T follicular helper cell (primary cell): ENCODE measurements at regions not wholly inside any gene's neighbourhood (a gene's known extent, or its start where the extent isn't known, plus 50 kb on each side); places are given as distances from the start of the nearest gene placed in this dataset.
"Not testable (repeated sequence)": the region's sequence is repeated elsewhere in the genome, so short reads cannot be mapped to it uniquely, and the experiment has no call there.

ENCODE experiments used
- DNase-seq: peaks from one replicate; pipeline ENCODE4 v3.0.0-alpha.2; 2020; ENCODE audit warnings: low read depth

DNA sequence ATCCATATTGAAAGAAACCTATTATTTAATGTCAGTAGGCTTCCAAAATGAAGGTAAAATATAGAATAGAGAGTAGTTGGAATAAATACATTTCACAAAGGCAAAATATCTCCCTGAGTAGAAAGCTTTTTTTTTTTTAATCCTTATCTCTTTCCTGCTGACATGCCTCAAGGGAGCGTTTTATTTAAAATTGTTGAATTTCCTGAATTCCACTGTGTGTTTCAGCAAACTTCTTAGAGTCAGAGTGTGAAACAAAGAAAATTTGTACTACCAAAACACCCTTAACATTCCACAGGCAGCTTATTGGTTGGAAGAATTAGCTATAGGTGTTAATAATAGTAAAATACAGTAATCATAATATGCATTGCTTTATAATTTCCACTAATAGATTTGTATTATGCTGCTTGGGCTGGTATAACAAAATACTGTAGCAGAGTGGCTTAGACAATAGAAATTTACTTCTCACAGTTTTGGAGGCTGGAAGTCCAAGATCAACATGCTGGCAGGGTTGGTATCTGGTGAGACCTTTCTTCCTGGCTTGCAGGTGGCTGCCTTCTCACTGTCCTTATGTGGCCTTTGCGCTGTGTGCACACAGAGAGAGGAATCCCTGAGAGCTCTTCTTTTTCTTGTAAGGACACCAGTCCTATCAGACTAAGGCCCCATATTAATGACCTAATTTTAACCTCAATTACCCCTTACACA, 468.4 kb upstream of the C1orf87 start:
- no peak for DNase-seq

DNA sequence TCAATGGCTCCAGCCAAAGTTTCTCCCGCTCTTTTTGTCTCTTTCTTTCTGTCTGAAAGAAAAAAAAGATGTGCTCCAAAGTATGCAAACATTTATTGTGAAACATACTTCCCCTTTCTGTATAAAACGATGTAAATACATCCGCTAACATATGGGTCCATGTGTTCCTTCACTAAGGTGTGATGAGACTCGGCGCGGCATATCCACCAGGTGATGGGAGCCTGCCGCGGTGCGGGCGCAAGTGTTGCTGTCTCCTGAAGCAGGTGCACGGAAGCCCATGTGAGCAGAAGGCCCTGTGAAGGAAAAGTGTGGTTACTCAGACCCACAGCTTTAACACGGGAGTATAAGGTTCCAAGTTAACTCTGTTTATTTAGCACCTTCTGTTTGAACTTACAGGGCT, 466.6 kb upstream of the C1orf87 start:
- no peak for DNase-seq

DNA sequence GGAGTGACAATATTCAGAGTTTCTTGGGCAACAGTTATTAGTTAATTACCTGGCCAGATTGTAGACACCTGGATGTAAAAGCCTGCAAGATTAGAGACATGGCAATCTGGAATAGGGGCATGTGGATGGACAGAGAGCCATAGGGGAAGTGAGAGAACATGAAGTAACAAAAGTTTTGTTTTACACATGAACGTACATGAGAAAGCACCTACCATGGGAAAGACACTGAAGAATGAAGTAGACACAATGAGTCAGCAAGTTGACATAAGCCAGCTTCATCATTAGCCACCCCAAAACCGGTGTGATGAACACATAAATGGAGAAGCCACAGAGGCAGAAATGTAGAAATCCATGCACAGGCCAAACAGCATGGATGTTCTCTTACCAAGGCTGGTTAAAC, 462.1 kb upstream of the C1orf87 start:
- no peak for DNase-seq

DNA sequence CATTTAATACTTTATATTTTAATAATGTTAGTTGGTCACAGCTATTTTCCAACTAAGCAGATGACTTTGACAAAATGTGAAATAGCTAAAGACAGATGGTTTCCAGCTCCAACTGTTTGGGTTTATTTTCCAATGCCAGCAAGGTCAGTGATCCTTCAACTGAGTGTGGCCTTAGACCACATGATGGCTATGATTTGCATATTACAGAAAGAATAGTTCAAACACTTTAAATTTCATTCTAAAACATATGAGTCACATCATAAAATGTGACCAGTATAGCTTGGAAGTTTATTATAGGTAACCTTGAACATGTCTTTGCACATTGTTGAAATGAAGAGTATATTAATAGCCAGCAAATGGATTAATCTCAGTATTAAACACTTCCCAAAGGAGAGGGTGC, 454.0 kb upstream of the C1orf87 start:
- DNase-seq, result no peak

DNA sequence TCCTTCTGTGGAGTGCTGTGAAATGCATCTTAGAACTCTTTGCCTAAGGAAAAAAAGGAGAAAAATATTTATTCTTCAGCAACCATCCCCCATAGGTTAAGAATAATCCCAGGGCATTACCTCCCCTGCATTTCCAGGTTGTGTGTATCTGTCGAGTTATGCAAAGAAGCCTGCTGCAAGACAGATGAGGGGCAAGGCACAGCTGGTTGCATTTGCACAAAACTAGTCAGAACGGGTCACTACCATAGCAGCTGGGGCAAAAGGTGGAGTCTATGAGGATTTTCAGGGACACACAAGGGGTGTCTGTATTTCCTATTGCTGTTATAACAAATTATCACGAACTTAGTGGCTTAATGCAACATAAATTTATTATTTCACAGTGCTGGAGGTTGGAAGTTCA, 443.4 kb upstream of the C1orf87 start:
- DNase-seq, result no peak

DNA sequence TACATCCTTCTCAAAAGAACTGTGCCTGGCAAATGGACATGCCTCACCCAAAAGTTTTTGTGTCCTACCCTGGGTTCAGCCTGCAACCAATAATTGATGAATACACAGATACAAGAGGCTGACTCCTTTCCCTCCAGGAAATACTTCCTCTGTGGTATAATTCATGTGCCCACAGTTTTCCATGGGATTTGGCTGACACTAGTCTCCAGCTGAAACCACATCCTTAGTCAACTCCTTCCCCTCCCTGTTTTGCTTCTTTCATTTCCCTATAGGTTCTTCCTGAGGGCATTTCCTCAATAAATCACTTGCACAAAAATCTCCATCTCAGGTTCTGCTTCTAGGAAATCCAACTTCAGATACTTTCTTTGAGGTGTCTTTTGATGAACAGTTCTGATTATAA, 436.6 kb upstream of the C1orf87 start:
- no peak for DNase-seq

DNA sequence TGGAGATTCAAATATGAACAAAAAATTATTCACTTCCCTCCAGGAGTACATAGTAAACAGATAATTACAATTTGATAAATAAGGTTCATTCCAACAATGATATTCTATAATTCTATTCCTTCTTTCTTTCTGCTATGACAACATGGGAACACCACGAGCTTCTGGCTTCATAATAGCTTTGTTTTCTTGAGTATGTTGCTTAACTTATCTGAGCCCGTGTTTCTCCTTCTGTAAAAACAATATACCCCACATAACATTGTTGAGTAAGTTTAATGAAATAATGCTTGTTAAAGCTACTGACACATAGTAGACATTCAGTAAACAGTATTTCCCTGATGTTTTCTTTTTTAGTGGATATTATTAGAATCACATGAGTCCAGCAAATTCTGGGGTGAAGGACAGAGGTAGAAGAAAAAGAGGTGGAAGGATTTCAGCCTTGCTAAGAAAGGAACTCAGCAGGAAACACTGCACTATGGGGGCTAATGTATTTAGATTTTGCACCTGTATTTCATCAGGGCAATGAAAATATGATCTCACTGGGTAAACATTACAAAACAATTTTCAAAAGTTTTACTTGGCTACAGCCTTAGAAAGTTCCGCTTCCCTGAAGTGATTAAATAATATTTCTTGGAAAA, 430.8 kb upstream of the C1orf87 start:
- no peak for DNase-seq

DNA sequence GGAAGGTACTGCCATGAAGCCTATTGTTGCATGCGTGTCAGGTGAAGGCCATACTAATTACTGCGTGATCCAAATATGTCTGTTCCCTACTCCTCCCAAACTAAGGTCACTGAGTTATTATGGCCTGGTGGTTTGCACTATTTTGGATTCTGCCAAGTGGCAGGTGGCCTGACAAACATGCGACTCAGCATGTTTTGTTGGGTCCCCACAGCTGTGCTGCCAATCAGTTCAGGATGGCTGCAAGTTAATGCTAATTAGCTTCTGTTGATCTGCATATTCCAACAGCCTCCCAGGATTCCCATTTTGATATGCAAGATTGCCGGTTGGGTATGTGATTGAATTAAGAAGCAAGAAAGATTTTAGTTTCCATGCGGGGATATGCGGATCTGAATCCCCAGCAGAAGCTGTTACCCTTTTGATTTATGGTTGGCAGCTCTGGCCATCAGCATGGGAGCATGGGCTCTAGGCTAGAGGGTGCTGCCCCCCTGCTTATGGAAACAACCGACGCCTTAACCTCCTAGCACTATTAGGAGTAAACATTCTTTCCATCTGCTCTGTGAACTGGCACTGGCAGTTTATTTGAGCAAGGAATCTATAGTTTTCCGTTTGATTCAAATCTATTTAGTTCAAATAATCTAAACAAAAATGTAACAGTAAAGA, 429.8 kb upstream of the C1orf87 start:
- no peak for DNase-seq

DNA sequence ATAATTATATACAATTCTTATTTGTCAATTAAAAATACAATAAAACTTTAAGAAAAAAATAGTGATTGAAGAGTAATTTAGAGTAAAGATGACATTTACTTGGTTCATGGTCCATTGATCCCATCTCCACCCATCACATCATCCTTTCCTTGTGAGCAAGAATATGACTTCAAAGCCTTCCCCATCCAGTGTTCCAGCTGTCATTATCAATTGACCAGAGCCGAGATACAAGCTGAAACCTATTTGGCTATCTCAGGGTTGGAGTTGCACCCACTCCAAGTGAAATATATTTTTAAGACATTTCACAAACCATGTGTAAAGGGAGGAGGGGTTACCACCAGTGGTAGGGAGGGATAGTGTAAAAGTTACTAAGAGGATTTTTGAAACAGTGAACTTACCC, 428.9 kb upstream of the C1orf87 start:
- DNase-seq, result no peak

DNA sequence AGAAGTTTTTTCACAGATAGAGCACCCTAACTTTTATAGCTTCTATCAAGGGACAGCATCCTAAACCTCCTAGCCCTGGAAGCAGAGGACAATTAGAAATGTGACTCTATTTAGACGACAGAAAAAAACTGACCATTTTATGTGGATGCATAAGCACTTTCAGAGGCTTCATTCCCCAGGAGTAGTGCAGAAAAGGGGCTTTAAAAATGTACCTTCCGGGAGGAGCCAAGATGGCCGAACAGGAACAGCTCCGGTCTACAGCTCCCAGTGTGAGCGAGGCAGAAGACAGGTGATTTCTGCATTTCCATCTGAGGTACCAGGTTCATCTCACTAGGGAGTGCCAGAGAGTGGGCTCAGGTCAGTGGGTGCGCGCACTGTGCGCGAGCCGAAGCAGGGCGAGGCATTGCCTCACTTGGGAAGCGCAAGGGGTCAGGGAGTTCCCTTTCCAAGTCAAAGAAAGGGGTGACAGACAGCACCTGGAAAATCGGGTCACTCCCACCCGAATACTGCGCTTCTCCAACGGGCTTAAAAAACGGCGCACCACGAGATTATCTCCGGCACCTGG, 416.4 kb upstream of the C1orf87 start:
- not testable (repeated sequence) for DNase-seq

DNA sequence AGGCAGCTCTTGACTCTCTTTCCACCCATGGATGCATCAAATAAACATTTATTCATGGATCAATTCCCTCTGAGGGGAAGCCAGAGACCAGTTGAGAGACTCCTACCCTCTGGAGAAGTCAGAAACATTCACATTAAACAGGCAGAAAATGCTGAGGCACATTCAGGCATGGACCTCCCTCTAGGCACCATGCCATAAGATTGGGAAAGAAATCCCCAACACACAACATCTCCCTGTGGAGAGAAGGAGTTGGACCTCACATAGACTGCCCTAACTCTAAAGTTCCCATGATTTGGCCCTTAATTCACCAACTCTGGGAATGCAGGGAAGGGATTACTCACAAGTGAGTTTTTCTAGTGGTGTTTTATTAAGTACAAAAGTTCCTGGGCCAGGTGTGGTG, 415.3 kb upstream of the C1orf87 start:
- no peak for DNase-seq

DNA sequence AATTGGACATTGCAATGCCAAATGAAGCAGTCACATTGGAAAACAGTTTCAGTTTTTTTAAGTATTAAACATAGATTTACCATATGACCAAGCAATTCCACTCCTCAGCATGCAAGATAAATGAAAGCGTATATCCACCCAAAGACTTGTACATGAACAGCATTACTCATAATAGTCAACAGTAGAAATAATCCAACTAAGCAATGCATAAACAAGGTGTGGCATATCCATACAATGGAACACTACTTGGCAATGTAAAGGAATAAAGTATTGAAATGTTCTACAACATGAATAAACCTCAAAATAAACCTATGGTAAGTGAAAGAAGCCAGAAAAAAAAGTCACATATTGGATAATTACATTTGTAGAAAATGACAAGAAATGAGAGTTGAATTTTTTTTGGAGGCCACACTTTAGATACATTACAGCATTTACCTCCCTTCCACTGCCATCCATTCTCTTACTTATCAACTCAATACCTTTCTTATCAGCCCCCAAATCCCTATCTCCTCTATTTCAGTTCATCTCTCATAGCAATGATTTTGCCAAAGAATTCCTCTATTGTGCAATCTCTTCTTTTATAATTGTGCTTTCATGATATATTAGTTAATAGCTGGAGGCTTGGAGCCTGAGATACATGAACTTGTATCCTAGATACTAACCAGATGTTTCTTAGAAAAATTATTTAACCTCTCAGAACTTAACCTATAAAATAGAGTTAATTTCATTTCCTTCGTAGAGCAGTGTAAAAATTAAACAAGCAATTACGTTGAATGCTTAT, 414.2 kb upstream of the C1orf87 start:
- no peak for DNase-seq

DNA sequence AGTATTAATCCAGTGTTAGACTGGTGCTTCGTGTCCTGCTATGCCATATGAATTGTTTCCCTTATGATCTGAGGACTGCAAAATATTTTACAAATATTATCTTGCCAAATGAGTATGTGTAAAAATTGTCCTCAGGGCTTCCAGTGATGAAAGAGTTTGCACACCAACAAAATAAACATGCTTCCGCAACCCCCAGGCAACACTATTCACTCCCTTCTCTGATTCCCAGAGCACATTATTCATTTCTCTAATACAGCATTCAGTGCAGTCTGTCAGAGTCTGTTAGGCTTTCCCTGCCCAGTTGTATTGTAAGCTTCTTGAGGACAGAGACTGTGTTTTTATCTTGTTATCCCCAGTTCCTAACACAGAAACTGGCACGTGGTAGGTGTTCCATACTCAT, 409.9 kb upstream of the C1orf87 start:
- no peak for DNase-seq

DNA sequence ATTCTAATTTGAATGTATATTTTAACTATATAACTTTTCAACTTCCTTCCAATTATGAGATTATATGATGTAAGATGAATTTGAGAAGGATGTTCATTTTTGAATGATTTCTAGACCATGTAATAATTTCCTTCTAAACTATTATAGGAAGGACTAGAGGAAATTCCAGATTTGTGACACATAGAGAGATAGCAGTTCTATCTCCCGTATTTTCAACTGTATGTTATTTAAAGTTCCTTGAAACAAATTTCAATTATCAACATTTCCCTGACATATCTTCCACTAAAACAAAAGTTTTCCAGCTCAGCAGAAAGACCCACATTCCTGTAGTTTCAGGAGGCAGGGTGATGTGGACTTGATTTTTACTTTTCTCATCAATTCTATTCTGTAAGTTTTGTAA, 396.7 kb upstream of the C1orf87 start:
- no peak for DNase-seq

DNA sequence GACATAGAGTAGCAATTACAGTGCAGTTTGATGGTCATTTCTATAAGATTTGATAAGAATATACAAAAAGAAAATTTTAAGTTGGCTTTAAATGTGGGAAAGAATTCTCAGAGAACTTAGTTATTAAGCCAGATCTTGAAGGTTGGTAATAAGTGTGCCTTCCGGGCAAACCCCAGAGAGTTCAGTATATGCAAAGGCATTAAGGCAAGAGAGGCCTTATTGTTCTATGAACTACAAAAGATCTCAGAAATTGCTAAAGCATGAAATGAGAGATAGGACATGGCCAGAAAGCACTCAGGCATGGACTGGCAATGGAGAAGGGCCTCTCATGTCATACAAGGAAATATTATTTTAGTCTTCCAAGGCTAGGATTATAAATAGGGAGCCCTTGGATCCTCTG, 390.2 kb upstream of the C1orf87 start:
- DNase-seq, result no peak

DNA sequence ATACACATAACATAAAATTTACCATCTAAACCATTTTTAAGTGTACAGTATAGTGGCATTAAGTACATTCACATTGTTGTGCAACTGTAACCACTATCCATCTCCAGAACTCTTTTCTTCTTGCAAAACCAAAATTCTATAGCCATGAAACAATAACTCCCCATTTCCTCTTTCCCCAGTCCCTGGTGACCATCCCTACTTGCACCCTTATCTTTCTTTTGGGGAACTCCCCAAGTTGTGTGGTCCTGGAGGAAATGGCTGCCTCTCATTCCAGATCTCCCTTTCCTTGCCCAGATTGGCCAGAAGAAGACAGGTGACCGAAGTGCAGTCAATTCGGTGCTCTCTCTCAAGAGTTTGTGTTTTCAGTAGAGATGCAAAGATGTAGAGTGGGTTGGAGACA, 389.6 kb upstream of the C1orf87 start:
- no peak for DNase-seq

DNA sequence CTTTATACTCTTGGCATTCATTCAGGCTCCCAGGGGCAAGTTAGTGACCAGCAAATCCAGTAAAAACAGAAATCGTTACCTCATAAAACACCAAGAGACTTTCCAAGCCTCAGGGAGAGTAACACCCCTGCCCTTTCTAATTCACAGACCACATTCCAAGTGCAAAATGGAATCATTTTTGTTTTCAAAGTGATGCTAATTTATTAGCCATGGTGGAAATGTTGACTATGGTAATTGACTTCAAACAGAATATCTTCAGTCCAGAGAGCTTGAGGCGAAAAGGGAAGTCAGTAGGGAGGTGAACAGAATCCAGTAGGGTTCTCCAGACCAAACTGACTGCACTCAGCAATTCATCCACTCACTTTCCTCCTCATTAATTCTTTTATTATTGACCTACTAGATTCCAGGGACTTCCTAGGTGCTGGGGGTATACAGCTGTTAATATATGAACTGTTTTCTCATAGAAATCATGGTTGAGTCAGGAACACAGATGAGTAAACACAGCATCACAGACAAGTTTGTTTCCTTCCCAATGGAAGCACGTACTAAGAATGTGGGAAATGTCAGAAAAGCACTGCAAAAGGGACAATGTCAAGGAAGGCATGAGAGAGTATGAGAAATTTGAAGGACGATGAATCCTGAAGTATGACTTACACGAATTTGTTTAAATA, 388.5 kb upstream of the C1orf87 start:
- DNase-seq, result no peak

DNA sequence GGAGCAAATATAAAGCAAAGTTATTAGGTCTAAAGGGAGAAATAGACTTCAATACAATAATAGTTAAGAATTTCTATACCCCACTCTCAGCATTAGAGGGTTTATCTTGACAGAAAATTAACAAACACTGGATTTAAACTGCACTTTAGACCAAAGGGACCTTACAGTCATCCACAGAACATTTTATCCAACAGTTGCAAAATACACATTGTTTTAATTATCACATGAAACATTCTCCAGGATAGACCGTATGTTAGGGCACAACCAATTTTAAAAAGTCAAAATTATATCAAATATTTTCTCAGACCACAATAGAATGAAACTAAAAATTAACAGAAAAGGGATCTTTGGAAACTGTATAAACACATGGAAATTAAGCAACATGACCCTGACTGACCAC, 384.5 kb upstream of the C1orf87 start:
- DNase-seq, result no peak

DNA sequence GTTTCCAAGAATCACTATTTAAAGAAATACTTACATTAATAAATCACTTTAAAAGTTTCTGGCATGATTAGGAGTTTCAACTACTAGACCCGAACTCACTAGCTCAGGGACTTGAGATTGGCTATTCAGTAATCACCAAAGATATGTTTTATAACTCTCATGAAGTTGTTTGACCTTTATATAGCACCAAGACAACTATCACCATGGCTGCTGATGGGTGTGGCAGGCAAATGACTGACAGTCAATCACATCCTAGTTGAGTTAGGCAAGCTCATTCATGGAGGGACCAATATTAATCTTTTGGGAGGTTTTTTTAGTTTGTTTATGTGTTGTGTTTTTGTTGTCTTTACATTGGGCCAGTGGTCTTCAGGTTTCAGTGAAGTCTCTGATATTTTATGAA, 376.3 kb upstream of the C1orf87 start:
- no peak for DNase-seq

DNA sequence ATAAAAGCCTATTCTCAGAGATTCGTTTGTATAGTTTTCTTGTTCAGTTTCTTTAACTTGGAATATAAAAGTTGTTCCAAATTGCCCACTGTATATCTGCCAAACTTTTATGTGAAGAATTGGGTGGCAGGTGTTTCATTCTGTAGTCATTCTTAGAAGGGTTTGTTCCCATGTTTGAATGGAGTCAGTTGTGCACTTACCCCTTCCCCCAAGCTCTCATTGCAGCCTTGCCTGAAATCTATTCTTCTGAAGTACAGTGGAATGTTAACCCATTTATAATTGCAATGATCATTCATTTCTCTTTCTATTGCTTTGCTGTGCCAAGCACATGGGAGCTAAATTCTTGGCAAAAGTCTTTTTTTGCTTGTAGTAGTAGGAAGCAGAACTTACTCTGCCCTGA, 375.3 kb upstream of the C1orf87 start:
- no peak for DNase-seq

DNA sequence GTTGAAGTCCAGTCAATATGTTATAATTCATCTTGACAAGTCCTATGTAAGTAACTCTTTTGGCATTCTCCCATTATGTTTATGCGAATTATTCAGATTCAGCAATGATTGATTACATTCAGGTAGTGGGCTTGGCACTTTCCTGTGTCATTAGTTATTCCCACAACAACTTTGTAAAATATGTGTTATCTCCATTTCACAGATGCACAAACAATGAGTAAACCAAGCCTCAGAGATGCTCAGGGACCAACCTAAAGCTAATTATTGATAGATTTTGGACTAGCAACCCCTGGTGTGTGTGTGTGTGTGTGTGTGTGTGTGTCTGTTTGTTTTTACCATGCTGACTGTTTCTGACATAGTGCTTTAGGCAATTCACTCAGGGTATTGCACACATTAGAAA, 371.1 kb upstream of the C1orf87 start:
- DNase-seq, result no peak

DNA sequence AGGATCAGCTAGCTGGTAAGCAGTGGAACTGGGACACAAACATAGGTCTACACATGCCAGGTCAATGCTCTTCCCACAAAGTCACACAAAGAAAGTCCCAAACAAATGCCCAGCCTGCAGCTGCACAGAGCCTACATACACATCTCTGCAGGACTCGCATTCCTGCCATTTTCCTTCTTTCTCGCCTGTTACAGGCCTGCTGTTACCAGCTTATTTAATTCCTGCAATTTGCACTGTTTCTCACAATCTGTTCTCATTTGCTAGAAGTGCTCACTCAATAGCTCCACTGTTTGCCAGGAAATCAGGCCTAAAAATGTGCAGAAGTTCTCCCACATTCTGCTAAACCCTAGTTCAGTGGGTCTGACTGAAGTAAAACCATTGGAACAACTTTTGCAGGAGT, 362.6 kb upstream of the C1orf87 start:
- no peak for DNase-seq
